Endothelial cell of umbilical vein (primary cell): ENCODE measurements at regions not wholly inside any gene's neighbourhood (a gene's known extent, or its start where the extent isn't known, plus 50 kb on each side); places are given as distances from the start of the nearest gene placed in this dataset.

Experiments
- EZH2 ChIP-seq: IDR thresholded peaks from 2 replicates; pipeline ENCODE4 v1.6.1; 2012; ENCODE audit warnings: borderline replicate concordance, low read depth, mild to moderate bottlenecking, moderate library complexity, low read length, inconsistent platforms; ENCODE audit not compliant: severe bottlenecking
- GATA2 ChIP-seq: IDR thresholded peaks from 2 replicates; pipeline ENCODE4 v1.7.0; 2011; ENCODE audit warnings: low read depth, mild to moderate bottlenecking, moderate library complexity, mixed read lengths, low read length; ENCODE audit not compliant: insufficient read length, insufficient read depth
- JUN ChIP-seq: IDR thresholded peaks from 2 replicates; pipeline ENCODE4 v1.6.1; 2011; ENCODE audit warnings: borderline replicate concordance, low read depth; ENCODE audit not compliant: insufficient read length, insufficient read depth
- MYC ChIP-seq: IDR thresholded peaks from one replicate; pipeline ENCODE4 v1.6.1; 2011; ENCODE audit warnings: mild to moderate bottlenecking, low read depth, low read length
- POLR2A ChIP-seq: IDR thresholded peaks from 2 replicates; pipeline ENCODE4 v1.6.1; 2012; ENCODE audit warnings: low read depth, mild to moderate bottlenecking, control low read depth, low read length
- POLR2AphosphoS5 ChIP-seq: IDR thresholded peaks from 2 replicates; pipeline ENCODE4 v1.6.1; 2012; ENCODE audit warnings: low read depth, mild to moderate bottlenecking, control low read depth, low read length, moderate library complexity; ENCODE audit not compliant: insufficient read depth
- TF ChIP-seq, protein P1 (sequence below), 2 donors: IDR thresholded peaks; 1 replicate in 1 of 2; 2 replicates in 1 of 2; pipeline ENCODE4 v1.5.1; 2011; ENCODE audit warnings: low read length in 2 of 2, mild to moderate bottlenecking in 2 of 2, moderate library complexity in 2 of 2, control low read depth in 1 of 2, inconsistent platforms in 1 of 2, low read depth in 1 of 2; ENCODE audit not compliant: insufficient read depth in 1 of 2; ENCODE audit errors: extremely low read depth in 1 of 2
- TF ChIP-seq, protein P2 (sequence below): IDR thresholded peaks from 2 replicates; pipeline ENCODE4 v1.6.1; 2011; ENCODE audit not compliant: insufficient read depth, insufficient read length

DNA sequence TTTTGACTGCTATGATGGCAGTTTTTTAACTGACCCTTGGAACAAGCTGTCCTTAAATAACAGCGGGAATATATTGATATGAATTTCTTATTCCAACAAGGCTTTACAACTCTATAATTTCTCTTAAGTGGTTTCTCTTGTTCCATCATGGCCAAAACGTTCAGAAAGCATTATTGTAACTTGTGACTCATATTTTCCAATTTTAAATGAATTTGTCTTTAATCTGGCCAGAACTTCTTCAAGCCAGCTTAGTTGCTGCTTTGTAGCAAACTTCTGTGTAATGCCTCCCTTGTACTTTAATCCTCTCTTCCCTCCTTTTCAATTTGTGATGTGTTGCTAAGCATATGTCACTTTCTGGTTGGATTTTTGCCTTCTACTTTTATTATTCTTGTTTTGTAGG is 271.9 kb downstream of the KIF20B start:
- TF ChIP-seq, protein P1, sequence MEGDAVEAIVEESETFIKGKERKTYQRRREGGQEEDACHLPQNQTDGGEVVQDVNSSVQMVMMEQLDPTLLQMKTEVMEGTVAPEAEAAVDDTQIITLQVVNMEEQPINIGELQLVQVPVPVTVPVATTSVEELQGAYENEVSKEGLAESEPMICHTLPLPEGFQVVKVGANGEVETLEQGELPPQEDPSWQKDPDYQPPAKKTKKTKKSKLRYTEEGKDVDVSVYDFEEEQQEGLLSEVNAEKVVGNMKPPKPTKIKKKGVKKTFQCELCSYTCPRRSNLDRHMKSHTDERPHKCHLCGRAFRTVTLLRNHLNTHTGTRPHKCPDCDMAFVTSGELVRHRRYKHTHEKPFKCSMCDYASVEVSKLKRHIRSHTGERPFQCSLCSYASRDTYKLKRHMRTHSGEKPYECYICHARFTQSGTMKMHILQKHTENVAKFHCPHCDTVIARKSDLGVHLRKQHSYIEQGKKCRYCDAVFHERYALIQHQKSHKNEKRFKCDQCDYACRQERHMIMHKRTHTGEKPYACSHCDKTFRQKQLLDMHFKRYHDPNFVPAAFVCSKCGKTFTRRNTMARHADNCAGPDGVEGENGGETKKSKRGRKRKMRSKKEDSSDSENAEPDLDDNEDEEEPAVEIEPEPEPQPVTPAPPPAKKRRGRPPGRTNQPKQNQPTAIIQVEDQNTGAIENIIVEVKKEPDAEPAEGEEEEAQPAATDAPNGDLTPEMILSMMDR (IDR thresholded peaks at IDR 0.05; ENCODE audit: extremely low read depth in 1 of 2, insufficient read depth in 1 of 2, low read depth in 1 of 2, low read length in 2 of 2): no peak
- no peak for TF ChIP-seq MYC
- no peak for TF ChIP-seq POLR2AphosphoS5
- no peak for TF ChIP-seq POLR2A
- no peak for TF ChIP-seq EZH2
- TF ChIP-seq, protein P2, sequence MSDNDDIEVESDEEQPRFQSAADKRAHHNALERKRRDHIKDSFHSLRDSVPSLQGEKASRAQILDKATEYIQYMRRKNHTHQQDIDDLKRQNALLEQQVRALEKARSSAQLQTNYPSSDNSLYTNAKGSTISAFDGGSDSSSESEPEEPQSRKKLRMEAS: no peak
- TF ChIP-seq JUN: no peak
- no peak for TF ChIP-seq GATA2
